ENCODE measurements at regions not wholly inside any gene's neighbourhood (a gene's known extent, or its start where the extent isn't known, plus 50 kb on each side); places are given as distances from the start of the nearest gene placed in this dataset.

DNA sequence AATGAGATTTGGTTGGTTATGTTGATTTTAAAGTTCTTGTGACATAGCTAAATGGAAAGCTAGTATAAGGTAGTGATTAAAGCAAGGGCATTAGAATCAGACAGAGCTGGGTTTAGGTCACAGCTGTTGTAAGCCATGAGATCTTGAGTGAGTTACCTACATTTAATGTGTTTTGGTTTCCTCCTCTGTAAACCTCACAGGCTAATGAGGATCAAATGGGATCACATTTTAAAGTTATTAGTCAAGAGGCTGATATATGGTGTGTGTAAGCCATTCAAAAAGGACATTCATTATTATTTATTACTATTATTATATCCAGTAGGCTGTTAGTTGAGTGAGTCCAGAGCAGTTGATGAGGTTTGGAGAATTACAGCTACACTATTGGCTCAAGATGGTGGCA, 416.2 kb downstream of the IRS1 start:
- H3K36me3 ChIP-seq (replicated peaks in 1 of 2): no peaks in the 10 kb centered on the region
- intact Hi-C loops (cut with DNase I): no loop called here
- no peak for TF ChIP-seq POLR2A (IDR thresholded peaks at IDR 0.05)
- H3K9me3 ChIP-seq (replicated peaks in 1 of 3): no peaks in the 10 kb centered on the region
- peaks cover 0 to 4% of the 10 kb centered on the region in 2 donors for H3K4me1 ChIP-seq (replicated peaks in 1 of 2)
- no peaks in the 10 kb centered on the region for H3K27me3 ChIP-seq
- H3K4me3 ChIP-seq: no peak overlapping the region
- H3K27ac ChIP-seq: no peak overlapping the region
- no peak for DNase-seq

DNA sequence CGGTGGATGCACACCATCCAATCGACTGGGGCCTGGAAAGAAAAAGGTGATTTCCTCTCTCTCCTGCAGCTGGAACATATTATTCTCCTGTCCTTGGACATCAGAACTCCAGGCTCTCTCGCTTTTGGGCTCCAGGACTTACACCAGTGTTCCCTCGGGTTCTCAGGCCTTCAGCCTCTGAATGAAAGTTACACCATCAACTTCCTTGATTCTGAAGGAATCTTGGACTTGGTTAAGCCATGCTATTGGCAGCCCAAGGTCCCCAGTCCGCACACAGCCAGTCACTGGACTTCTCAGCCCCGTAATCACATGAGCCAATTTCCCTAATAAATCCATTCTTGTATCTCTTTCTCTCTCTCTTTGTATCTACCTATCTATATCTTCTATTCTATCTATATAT, 418.9 kb downstream of the IRS1 start:
- H3K4me1 ChIP-seq (replicated peaks in 1 of 2): peaks cover 0 to 4% of the 10 kb centered on the region in 2 donors
- no peaks in the 10 kb centered on the region for H3K27me3 ChIP-seq
- intact Hi-C loops (cut with DNase I): no loop called here
- H3K27ac ChIP-seq: no peak overlapping the region
- DNase-seq: no peak
- no peak overlapping the region for H3K4me3 ChIP-seq
- H3K9me3 ChIP-seq (replicated peaks in 1 of 3): no peaks in the 10 kb centered on the region
- TF ChIP-seq POLR2A (IDR thresholded peaks at IDR 0.05): no peak
- TF ChIP-seq, protein P1, sequence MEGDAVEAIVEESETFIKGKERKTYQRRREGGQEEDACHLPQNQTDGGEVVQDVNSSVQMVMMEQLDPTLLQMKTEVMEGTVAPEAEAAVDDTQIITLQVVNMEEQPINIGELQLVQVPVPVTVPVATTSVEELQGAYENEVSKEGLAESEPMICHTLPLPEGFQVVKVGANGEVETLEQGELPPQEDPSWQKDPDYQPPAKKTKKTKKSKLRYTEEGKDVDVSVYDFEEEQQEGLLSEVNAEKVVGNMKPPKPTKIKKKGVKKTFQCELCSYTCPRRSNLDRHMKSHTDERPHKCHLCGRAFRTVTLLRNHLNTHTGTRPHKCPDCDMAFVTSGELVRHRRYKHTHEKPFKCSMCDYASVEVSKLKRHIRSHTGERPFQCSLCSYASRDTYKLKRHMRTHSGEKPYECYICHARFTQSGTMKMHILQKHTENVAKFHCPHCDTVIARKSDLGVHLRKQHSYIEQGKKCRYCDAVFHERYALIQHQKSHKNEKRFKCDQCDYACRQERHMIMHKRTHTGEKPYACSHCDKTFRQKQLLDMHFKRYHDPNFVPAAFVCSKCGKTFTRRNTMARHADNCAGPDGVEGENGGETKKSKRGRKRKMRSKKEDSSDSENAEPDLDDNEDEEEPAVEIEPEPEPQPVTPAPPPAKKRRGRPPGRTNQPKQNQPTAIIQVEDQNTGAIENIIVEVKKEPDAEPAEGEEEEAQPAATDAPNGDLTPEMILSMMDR (IDR thresholded peaks at IDR 0.05): no peak
- H3K36me3 ChIP-seq (replicated peaks in 1 of 2): no peaks in the 10 kb centered on the region
- 89 to 93% (median 93%) methylated on average over 6 of the region's 6 CpGs for WGBS, 4 donors

DNA sequence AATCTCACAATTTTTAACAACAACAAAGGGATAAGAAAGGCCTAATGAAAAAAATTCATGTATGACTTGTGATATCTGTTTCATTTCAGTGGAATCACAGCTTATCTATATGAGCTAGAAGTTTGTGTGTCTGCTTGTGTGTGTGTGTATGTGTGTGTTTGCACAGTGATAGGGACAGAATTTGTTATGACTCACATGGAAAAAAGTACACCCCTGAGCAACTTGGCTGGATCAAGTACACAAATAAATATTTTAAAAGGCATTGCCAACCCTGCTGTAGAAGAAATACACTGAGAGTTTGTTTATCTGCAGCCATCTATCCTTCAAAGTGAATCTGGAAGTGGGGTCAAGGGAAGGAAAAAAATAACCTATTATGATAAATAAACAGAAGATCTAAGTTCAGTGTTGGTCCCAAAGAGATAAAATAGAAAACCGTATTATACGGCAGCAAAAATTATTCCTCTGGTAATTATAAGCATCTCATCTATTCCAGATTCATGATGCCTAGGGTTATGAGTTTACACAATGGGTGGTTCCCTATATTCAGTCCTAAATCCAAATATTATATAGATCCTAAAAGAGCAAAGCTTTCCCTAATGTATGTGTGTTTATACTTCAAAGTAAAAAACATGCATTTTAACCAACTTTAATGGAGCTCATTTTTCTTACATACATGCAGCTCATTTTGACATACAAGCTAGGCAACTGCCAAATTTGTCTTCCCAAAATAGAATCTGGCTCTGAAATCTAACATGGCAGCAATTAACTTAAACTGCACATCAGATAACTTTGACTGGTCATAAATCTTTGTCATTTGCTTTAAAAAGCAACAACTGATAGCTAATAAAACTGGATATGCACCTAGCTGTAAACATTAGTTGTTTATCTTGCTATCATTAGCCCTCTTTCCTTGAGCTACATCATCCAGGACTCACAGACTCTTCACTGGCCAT, 420.6 kb downstream of the IRS1 start:
- Histone ChIP-seq H3K27ac (peak overlapping the region in 1 of 5 donors; percentile 3), H3K36me3 (replicated peaks in 1 of 2) (no peaks in the 10 kb centered on the region), H3K9me3 (replicated peaks in 1 of 3) (no peaks in the 10 kb centered on the region), H3K27me3 (no peaks in the 10 kb centered on the region), H3K4me3 (no peak overlapping the region), H3K4me1 (replicated peaks in 1 of 2) (peaks cover 0 to 4% of the 10 kb centered on the region in 2 donors)
- WGBS, 4 donors: 28 to 33% (median 31%) methylated on average over 2 of the region's 2 CpGs
- intact Hi-C loops (cut with DNase I): no loop called here
- peak in 5 of 7 donors; percentile 6 to 54 (median 40) for DNase-seq
- TF ChIP-seq, protein P1 (IDR thresholded peaks at IDR 0.05): no peak
- TF ChIP-seq POLR2A (IDR thresholded peaks at IDR 0.05): no peak

DNA sequence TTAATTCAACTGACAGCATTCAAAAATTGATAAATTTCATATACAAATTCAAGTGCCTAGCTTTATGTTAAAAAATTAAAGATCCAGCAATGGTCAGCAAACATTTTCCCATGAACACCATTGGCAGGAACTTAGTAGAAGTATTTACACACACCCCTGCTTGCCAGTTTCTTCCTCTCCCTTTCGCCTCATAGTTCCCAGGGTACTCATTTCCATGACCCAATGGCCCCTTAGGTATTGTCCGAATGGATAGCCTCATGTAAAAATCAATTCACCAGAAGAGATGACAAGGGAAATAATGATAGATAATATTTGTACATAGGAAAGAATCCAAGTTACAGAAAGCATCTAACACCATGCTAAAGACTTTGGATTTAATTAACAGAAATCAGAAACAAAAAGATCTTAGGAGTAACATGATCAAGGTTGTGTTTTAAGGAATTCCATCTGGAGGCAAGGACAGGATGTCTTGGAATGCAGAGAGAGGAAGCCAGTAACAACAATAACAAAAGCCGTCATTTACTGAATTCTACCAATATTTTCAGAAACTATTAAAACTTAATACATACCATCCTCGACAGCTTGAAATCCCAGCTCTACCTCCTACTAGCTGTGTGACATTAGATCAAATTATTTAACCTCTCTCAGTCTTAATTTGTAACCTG, 423.0 kb downstream of the IRS1 start:
- peaks cover 0 to 4% of the 10 kb centered on the region in 2 donors for H3K4me1 ChIP-seq (replicated peaks in 1 of 2)
- no peaks in the 10 kb centered on the region for H3K9me3 ChIP-seq (replicated peaks in 1 of 3)
- WGBS, 4 donors: 69 to 75% (median 71%) methylated on average over 4 of the region's 4 CpGs
- no peak for DNase-seq
- TF ChIP-seq POLR2A (IDR thresholded peaks at IDR 0.05): no peak
- TF ChIP-seq, protein P1 (IDR thresholded peaks at IDR 0.05): no peak
- no peak overlapping the region for H3K4me3 ChIP-seq
- intact Hi-C loops (cut with DNase I): no loop called here
- no peak overlapping the region for H3K27ac ChIP-seq
- H3K36me3 ChIP-seq (replicated peaks in 1 of 2): no peaks in the 10 kb centered on the region
- H3K27me3 ChIP-seq: no peaks in the 10 kb centered on the region
